GM06990 (cell line): ENCODE measurements at regions not wholly inside any gene's neighbourhood (a gene's known extent, or its start where the extent isn't known, plus 50 kb on each side); places are given as distances from the start of the nearest gene placed in this dataset.

Source experiments
- DNase-seq: peaks from one replicate; pipeline ENCODE4 v3.0.0-alpha.2; 2011; ENCODE audit not compliant: insufficient read length; ENCODE audit errors: extremely low read depth
- H3K27me3 ChIP-seq: replicated peaks from 2 replicates; pipeline ENCODE4 v1.6.0; 2011; ENCODE audit warnings: low read length; ENCODE audit not compliant: control insufficient read depth, insufficient read depth
- H3K36me3 ChIP-seq: 2 replicates; pipeline ENCODE4 v1.5.1; 2011; ENCODE audit warnings: low read length; ENCODE audit not compliant: control insufficient read depth, insufficient read depth
- H3K4me3 ChIP-seq: replicated peaks from 2 replicates; pipeline ENCODE4 v1.5.1; 2011; ENCODE audit warnings: low read depth, mild to moderate bottlenecking, control low read depth, low read length
- TF ChIP-seq, protein P1 (sequence below): IDR thresholded peaks from 2 replicates; pipeline ENCODE4 v1.5.1; 2011; ENCODE audit warnings: low read length, control low read depth, mild to moderate bottlenecking, inconsistent platforms; ENCODE audit not compliant: insufficient read depth, poor library complexity, severe bottlenecking

DNA sequence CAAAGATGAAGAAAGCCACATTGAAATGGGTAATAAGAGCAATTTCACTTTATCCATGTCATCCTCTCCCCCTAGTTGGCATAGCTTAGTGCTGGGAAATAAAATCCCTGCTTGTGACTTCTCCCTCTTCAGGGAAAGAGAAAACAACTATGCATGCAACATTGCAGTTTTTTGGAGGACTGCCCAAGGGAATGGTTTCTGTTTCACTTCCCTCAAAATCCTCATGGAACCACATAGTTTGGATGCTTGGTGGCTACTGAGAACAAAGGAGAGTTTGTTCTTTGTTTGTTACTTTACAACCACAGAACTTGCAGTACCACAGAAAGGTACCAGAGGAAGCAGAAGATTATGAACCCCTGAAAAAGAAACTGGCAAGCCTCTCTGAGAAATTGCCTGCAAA is 384.6 kb upstream of the RORA start:
- H3K36me3 ChIP-seq, result no peaks in the 10 kb centered on the region
- DNase-seq, result no peak
- TF ChIP-seq, protein P1, sequence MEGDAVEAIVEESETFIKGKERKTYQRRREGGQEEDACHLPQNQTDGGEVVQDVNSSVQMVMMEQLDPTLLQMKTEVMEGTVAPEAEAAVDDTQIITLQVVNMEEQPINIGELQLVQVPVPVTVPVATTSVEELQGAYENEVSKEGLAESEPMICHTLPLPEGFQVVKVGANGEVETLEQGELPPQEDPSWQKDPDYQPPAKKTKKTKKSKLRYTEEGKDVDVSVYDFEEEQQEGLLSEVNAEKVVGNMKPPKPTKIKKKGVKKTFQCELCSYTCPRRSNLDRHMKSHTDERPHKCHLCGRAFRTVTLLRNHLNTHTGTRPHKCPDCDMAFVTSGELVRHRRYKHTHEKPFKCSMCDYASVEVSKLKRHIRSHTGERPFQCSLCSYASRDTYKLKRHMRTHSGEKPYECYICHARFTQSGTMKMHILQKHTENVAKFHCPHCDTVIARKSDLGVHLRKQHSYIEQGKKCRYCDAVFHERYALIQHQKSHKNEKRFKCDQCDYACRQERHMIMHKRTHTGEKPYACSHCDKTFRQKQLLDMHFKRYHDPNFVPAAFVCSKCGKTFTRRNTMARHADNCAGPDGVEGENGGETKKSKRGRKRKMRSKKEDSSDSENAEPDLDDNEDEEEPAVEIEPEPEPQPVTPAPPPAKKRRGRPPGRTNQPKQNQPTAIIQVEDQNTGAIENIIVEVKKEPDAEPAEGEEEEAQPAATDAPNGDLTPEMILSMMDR, result no peak
- H3K4me3 ChIP-seq, result no peak overlapping the region
- H3K27me3 ChIP-seq, result no peaks in the 10 kb centered on the region

DNA sequence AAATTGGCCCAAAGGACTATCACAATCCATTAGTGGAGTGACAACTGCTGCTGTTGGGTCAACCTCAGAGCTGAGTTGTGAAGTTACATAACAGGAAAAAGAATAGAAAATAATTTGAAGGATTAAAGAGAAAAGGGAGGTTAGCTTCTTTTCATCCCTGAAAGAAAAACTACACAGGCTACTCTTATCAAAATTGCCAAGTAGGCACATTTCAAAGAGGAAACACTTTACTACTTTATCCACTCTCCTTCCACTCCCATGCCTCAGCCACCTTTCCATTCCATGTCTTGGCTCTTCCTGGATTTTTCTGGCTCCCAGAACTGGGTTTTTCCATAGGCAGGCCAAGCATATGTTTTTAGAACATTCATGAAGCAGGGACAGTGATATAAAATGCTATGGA is 384.0 kb upstream of the RORA start:
- H3K4me3 ChIP-seq, result no peak overlapping the region
- no peaks in the 10 kb centered on the region for H3K27me3 ChIP-seq
- no peaks in the 10 kb centered on the region for H3K36me3 ChIP-seq
- no peak for DNase-seq
- TF ChIP-seq, protein P1, result no peak

DNA sequence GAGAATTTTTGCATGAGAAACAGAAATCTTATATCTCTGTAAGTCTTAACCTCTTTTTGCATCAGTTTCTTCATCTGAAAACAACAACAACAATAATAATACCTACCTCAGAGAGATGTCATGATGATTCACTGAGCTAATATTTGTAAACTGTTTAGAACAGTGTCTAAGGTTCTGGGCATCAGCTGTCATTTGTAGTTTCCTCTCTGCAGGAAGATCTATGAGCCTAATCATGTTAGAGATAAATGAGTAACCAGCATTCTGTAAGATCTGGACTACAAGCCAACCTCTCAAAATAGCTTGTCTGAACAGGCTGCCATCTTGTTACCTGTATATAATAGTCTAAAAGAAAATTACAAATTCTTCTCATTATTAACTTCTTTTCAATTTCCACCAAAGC is 383.0 kb upstream of the RORA start:
- H3K36me3 ChIP-seq, result no peaks in the 10 kb centered on the region
- H3K27me3 ChIP-seq, result no peaks in the 10 kb centered on the region
- no peak for DNase-seq
- TF ChIP-seq, protein P1, result no peak
- no peak overlapping the region for H3K4me3 ChIP-seq

DNA sequence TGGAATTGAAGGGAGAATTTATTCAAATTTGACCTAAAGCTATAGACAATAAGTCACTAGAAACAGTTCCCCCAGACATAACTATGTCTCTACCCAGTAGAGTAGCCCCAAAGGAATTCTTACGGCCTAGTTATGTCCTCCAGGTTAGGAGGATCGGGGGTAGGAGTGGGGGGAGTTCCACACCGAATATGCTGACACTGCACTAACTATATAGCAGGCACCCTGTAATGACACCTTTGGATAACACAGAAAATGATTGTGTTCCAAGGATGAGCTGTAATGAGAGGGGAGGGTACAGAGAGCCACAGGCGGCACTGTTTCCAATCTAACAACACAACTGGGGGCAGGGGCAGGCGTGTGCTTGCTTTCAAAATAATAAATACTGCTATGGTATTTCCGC is 376.2 kb upstream of the RORA start:
- TF ChIP-seq, protein P1, result no peak
- no peak for DNase-seq
- no peak overlapping the region for H3K4me3 ChIP-seq
- peaks cover 1% of the 10 kb centered on the region; the same call in 1 of the 2 replicates for H3K27me3 ChIP-seq
- H3K36me3 ChIP-seq, result no peaks in the 10 kb centered on the region

DNA sequence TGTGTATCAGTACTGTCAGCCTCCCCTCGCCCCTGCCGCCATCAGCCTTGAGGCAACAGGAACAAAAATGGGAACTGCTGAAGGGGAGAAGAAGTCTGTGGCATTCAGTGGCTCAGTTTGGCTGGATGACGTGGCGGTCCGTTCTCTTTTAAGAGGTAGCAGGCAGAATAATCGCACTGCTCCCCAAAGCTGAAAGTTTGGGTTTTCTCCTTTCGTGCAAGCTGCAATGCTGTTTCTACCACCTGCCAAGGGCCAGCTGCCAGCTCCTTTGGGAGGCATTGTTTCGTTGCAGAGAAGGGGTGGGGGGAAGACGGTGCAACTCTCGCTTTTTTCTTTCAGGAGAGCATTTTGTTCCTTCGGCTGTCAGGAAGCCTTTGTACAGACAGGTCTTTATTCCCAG is 369.6 kb upstream of the RORA start:
- Histone ChIP-seq H3K27me3 (no peaks in the 10 kb centered on the region), H3K4me3 (no peak overlapping the region), H3K36me3 (no peaks in the 10 kb centered on the region)
- no peak for DNase-seq
- TF ChIP-seq, protein P1, result no peak

DNA sequence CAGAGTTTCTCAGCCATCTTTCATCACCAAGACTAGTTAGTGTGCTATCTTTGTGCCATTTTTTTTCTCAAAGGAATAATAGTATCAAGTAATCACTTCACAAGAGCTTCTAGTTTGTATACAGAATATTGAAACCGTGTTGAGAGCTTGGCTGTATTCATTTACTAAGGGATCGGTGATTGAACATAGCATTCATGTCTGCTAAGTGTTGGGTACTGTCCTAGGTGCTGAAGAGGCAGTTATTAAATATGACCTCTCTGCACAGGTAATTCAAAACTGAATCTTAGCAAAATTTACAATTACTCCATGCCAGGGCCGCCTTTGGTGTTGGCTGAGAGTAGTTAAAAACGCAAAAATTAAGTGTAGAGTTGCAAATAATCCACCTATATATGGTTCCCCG is 355.3 kb upstream of the RORA start:
- Histone ChIP-seq H3K36me3 (no peaks in the 10 kb centered on the region), H3K4me3 (no peak overlapping the region), H3K27me3 (no peaks in the 10 kb centered on the region)
- no peak for DNase-seq
- TF ChIP-seq, protein P1, result no peak
